Brain microvascular endothelial cell (primary cell): ENCODE measurements at regions not wholly inside any gene's neighbourhood (a gene's known extent, or its start where the extent isn't known, plus 50 kb on each side); places are given as distances from the start of the nearest gene placed in this dataset.

ENCODE experiments used
- DNase-seq: peaks from one replicate; pipeline ENCODE4 v3.0.0-alpha.2; 2020
- H3K27ac ChIP-seq: fragments of 250-450 bp; sonication (Bioruptor Pico); 2 replicates; pipeline ENCODE4 v1.5.1; 2020; ENCODE audit warnings: mild to moderate bottlenecking, moderate library complexity
- H3K27me3 ChIP-seq: fragments of 250-450 bp; sonication (Bioruptor Pico); replicated peaks from 2 replicates; pipeline ENCODE4 v1.5.1; 2020; ENCODE audit warnings: mild to moderate bottlenecking
- H3K36me3 ChIP-seq: fragments of 250-450 bp; sonication (Bioruptor Pico); replicated peaks from 2 replicates; pipeline ENCODE4 v1.5.1; 2020; ENCODE audit warnings: mild to moderate bottlenecking
- H3K4me3 ChIP-seq: 2 replicates; pipeline ENCODE4 v1.5.1; 2011; ENCODE audit warnings: low read depth, mild to moderate bottlenecking, control low read depth, low read length, moderate library complexity
- CTCF ChIP-seq: IDR thresholded peaks from 2 replicates; pipeline ENCODE4 v1.5.1; 2011; ENCODE audit warnings: low read depth, mild to moderate bottlenecking, moderate library complexity, low read length, control low read depth, inconsistent platforms; ENCODE audit errors: missing control alignments
- in situ Hi-C: cut with HindIII; loops from 2 replicates; pipeline ENCODE4 v1.10.0; 2017; ENCODE audit warnings: low sequenced_read_pairs, low pct_ligation_motif_present

- no peak overlapping the region for H3K27ac ChIP-seq
- in situ Hi-C loops: no loop called here
- H3K36me3 ChIP-seq: no peaks in the 10 kb centered on the region
- DNase-seq: peak; percentile 4
- no peak overlapping the region for H3K4me3 ChIP-seq
- TF ChIP-seq CTCF: peak; percentile 63
- H3K27me3 ChIP-seq: no peaks in the 10 kb centered on the region
Measured at GRCh38 chr15:77784361-77785292, 151.9 kb upstream of the LINGO1 start.

- DNase-seq: no peak
- H3K4me3 ChIP-seq: no peak overlapping the region
- in situ Hi-C loops: no loop called here
- H3K27me3 ChIP-seq: no peaks in the 10 kb centered on the region
- H3K27ac ChIP-seq: no peak overlapping the region
- TF ChIP-seq CTCF: no peak
- no peaks in the 10 kb centered on the region for H3K36me3 ChIP-seq
Measured at GRCh38 chr15:77783636-77784035, 150.9 kb upstream of the LINGO1 start.

- no peak for DNase-seq
- Histone ChIP-seq H3K27me3 (no peaks in the 10 kb centered on the region), H3K36me3 (no peaks in the 10 kb centered on the region), H3K4me3 (no peak overlapping the region), H3K27ac (no peak overlapping the region)
- TF ChIP-seq CTCF: no peak
- in situ Hi-C loops: no loop called here
Measured at GRCh38 chr15:77782691-77783090, 150.0 kb upstream of the LINGO1 start.

GRCh38 chr15:77781946-77782240 lies 149.2 kb upstream of the LINGO1 start:
- no peak overlapping the region for H3K4me3 ChIP-seq
- no peak for DNase-seq
- H3K36me3 ChIP-seq: no peaks in the 10 kb centered on the region
- no peak for TF ChIP-seq CTCF
- no peak overlapping the region for H3K27ac ChIP-seq
- in situ Hi-C loops: no loop called here
- H3K27me3 ChIP-seq: no peaks in the 10 kb centered on the region

GRCh38 chr15:77781151-77781945 lies 148.6 kb upstream of the LINGO1 start:
- Histone ChIP-seq H3K27me3 (no peaks in the 10 kb centered on the region), H3K36me3 (no peaks in the 10 kb centered on the region), H3K4me3 (no peak overlapping the region), H3K27ac (no peak overlapping the region)
- in situ Hi-C loops: no loop called here
- DNase-seq: no peak
- TF ChIP-seq CTCF: no peak
